Trophoblast cell (in vitro differentiated cells and primary cell): ENCODE measurements at regions not wholly inside any gene's neighbourhood (a gene's known extent, or its start where the extent isn't known, plus 50 kb on each side); places are given as distances from the start of the nearest gene placed in this dataset.
"Not testable (repeated sequence)": the region's sequence is repeated elsewhere in the genome, so short reads cannot be mapped to it uniquely, and the experiment has no call there.

Experiments
- DNase-seq, 2 donors: peaks; one replicate each; pipeline ENCODE4 v3.0.0-alpha.2; 2016
- H2AFZ ChIP-seq: 2 replicates; pipeline ENCODE4 v1.6.1; 2013; ENCODE audit warnings: low read length, moderate library complexity, mild to moderate bottlenecking; ENCODE audit not compliant: insufficient read depth, poor library complexity
- H2AK5ac ChIP-seq: 2 replicates; pipeline ENCODE4 v1.6.1; 2013; ENCODE audit warnings: mild to moderate bottlenecking, low read length
- H2BK120ac ChIP-seq: 2 replicates; pipeline ENCODE4 v1.6.1; 2013; ENCODE audit warnings: low read length, mild to moderate bottlenecking, moderate library complexity; ENCODE audit not compliant: insufficient read depth, poor library complexity
- H2BK12ac ChIP-seq: 2 replicates; pipeline ENCODE4 v1.6.1; 2013; ENCODE audit warnings: mild to moderate bottlenecking, low read length, moderate library complexity
- H2BK5ac ChIP-seq: 2 replicates; pipeline ENCODE4 v1.6.1; 2013; ENCODE audit warnings: low read length, low read depth, moderate library complexity, mild to moderate bottlenecking; ENCODE audit not compliant: poor library complexity
- H3K14ac ChIP-seq: 2 replicates; pipeline ENCODE4 v1.6.1; 2013; ENCODE audit warnings: mild to moderate bottlenecking, low read length
- H3K18ac ChIP-seq: 2 replicates; pipeline ENCODE4 v1.6.1; 2013; ENCODE audit warnings: mild to moderate bottlenecking, low read length
- H3K23ac ChIP-seq: 2 replicates; pipeline ENCODE4 v1.6.1; 2013; ENCODE audit warnings: low read length
- H3K27ac ChIP-seq: 2 replicates; pipeline ENCODE4 v1.5.1; 2013; ENCODE audit warnings: low read depth, mild to moderate bottlenecking, inconsistent platforms, low read length, moderate library complexity
- H3K27me3 ChIP-seq: 2 replicates; pipeline ENCODE4 v1.6.1; 2013; ENCODE audit warnings: inconsistent platforms, mild to moderate bottlenecking, low read length, moderate library complexity; ENCODE audit not compliant: insufficient read depth
- H3K36me3 ChIP-seq, 2 experiments: 1 replicate in 1 of 2; 2 replicates in 1 of 2; pipeline ENCODE4 v1.6.1; 2013; ENCODE audit warnings: low read length in 2 of 2, mild to moderate bottlenecking in 2 of 2, moderate library complexity in 1 of 2; ENCODE audit not compliant: insufficient read depth in 2 of 2, control insufficient read depth in 1 of 2
- H3K4ac ChIP-seq: 2 replicates; pipeline ENCODE4 v1.6.1; 2013; ENCODE audit warnings: low read depth, mild to moderate bottlenecking, low read length, moderate library complexity
- H3K4me1 ChIP-seq, 2 experiments: 1 replicate in 1 of 2; 2 replicates in 1 of 2; pipeline ENCODE4 v1.6.1; 2013; ENCODE audit warnings: low read length in 2 of 2, mild to moderate bottlenecking in 2 of 2, moderate library complexity in 1 of 2; ENCODE audit not compliant: insufficient read depth in 2 of 2, control insufficient read depth in 1 of 2
- H3K4me2 ChIP-seq: 2 replicates; pipeline ENCODE4 v1.6.1; 2013; ENCODE audit warnings: inconsistent platforms, mild to moderate bottlenecking, low read length, moderate library complexity
- H3K4me3 ChIP-seq: 2 replicates; pipeline ENCODE4 v1.5.1; 2013; ENCODE audit warnings: mild to moderate bottlenecking, low read depth, low read length, inconsistent platforms
- H3K79me1 ChIP-seq: one replicate; pipeline ENCODE4 v1.6.1; 2013; ENCODE audit warnings: low read length
- H3K79me2 ChIP-seq: 2 replicates; pipeline ENCODE4 v1.6.1; 2013; ENCODE audit warnings: low read length, mild to moderate bottlenecking; ENCODE audit not compliant: control insufficient read depth, insufficient read depth, poor library complexity
- H3K9ac ChIP-seq: 2 replicates; pipeline ENCODE4 v1.6.1; 2013; ENCODE audit warnings: mild to moderate bottlenecking, low read length
- H3K9me3 ChIP-seq: 2 replicates; pipeline ENCODE4 v1.6.1; 2013; ENCODE audit warnings: low read depth, mild to moderate bottlenecking, control low read depth, inconsistent platforms, low read length; ENCODE audit not compliant: insufficient read depth
- H4K12ac ChIP-seq: 2 replicates; pipeline ENCODE4 v1.6.1; 2013; ENCODE audit warnings: low read depth, mild to moderate bottlenecking, low read length, moderate library complexity
- H4K8ac ChIP-seq: 2 replicates; pipeline ENCODE4 v1.6.1; 2013; ENCODE audit warnings: low read depth, mild to moderate bottlenecking, low read length, moderate library complexity
- H4K91ac ChIP-seq: one replicate; pipeline ENCODE4 v1.6.1; 2013; ENCODE audit warnings: low read depth, mild to moderate bottlenecking, low read length, moderate library complexity
- WGBS: extraction: QIAGEN DNeasy Blood & Tissue Kit; methylation state at CpG from one replicate; pipeline ENCODE4 v1.1.7; 2013; ENCODE audit warnings: missing lambda C conversion rate; ENCODE audit not compliant: insufficient read length, insufficient coverage; ENCODE audit errors: extremely low coverage; 5-methylcytosine and 5-hydroxymethylcytosine counted together

DNA sequence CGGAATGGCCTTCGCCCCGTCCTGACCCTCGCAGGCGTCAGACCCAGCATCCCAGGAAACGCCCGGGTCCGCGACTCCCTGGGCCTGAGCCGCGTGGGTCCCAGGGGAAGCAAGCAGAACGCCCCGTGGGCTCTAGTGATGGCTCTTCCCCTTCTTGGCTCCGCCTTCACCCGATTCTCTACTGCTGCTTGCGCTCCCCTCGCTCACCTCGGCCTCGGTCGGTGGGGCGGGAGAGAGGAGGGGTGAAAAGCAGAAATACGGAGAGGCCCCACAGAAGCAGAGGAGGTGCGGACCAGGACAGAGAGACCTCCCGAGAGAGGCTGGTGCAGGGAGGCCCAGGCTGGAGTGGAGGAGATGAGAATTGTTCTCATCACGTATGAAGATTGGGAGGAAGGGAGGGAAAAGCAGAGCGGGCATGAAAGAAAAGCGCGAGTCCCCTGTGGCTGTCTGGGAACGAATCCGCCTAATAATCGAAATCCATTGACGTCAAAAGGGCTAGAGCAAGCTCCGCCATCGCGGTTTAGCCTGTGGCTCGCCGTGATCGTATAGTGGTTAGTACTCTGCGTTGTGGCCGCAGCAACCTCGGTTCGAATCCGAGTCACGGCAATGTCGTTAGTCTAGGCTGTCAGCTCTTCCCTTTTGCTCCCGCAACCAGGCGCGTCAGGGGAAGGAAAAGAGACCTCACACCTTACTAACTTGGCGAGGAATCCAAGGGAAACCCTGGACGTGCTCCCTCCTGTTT lies 128.9 kb upstream of the NBPF11 start:
- not testable (repeated sequence) for H4K91ac ChIP-seq, H2AFZ ChIP-seq, H3K36me3 ChIP-seq, H4K12ac ChIP-seq, H3K27ac ChIP-seq, H3K27me3 ChIP-seq, H4K8ac ChIP-seq, H2BK12ac ChIP-seq, H3K79me1 ChIP-seq, H3K18ac ChIP-seq, H2AK5ac ChIP-seq, DNase-seq, H3K4me3 ChIP-seq, H3K9me3 ChIP-seq, H2BK120ac ChIP-seq, H2BK5ac ChIP-seq, H3K4me1 ChIP-seq, H3K4ac ChIP-seq, H3K14ac ChIP-seq, H3K9ac ChIP-seq, H3K23ac ChIP-seq, H3K79me2 ChIP-seq
- H3K4me2 ChIP-seq, result peak overlapping the region; percentile 53
- WGBS, result no CpG with 5 or more reads among the region's 50 CpGs

- not testable (repeated sequence) for H3K14ac ChIP-seq, H3K27me3 ChIP-seq, H3K18ac ChIP-seq, H3K36me3 ChIP-seq, H3K4ac ChIP-seq, H2AK5ac ChIP-seq, H3K4me1 ChIP-seq, H3K9me3 ChIP-seq, H4K91ac ChIP-seq, H3K9ac ChIP-seq, DNase-seq, H3K79me1 ChIP-seq, H4K12ac ChIP-seq, H2AFZ ChIP-seq, H3K23ac ChIP-seq, H2BK5ac ChIP-seq, H3K27ac ChIP-seq, H2BK120ac ChIP-seq, H3K4me3 ChIP-seq, H3K79me2 ChIP-seq, H2BK12ac ChIP-seq, H3K4me2 ChIP-seq, H4K8ac ChIP-seq
- WGBS, result no CpG with 5 or more reads among the region's 5 CpGs
Measured at GRCh38 chr1:148279002-148279542, 127.0 kb upstream of the NBPF11 start.

GRCh38 chr1:148277865-148278279 lies 125.8 kb upstream of the NBPF11 start:
- H4K91ac ChIP-seq, H3K4ac ChIP-seq, H3K23ac ChIP-seq, H3K18ac ChIP-seq, H3K79me1 ChIP-seq, H2BK5ac ChIP-seq, H3K79me2 ChIP-seq, H3K4me2 ChIP-seq, H4K12ac ChIP-seq, H2BK120ac ChIP-seq, H2BK12ac ChIP-seq, H3K9ac ChIP-seq, H3K14ac ChIP-seq, H4K8ac ChIP-seq, H3K36me3 ChIP-seq, H3K9me3 ChIP-seq, H3K4me1 ChIP-seq, H3K27me3 ChIP-seq, H3K4me3 ChIP-seq, H2AFZ ChIP-seq, H3K27ac ChIP-seq, H2AK5ac ChIP-seq: not testable (repeated sequence)
- peak; percentile 44 to 67 for DNase-seq
- no CpG with 5 or more reads among the region's 2 CpGs for WGBS

DNA sequence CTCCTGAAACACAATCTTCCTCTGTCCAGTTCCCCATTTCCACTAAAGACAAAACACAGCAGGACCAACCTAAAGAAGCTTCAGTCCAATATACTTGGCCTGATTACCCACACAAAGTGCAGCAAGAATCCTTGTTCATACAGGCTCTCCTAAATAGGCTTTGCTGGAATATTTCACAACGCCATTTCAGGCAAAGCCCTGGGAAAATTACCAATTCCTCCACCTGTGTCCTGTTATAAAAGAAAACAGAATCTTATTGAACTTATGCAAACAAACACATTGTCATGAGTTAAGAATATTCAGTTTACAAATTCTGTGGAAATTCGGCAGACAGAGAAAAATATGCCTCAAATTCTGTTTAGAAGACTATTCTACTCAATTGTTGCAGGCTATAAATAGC lies 115.0 kb upstream of the NBPF11 start:
- not testable (repeated sequence) for H2BK120ac ChIP-seq, H3K79me2 ChIP-seq, H4K91ac ChIP-seq, DNase-seq, H3K4me3 ChIP-seq, H3K14ac ChIP-seq, H3K4me2 ChIP-seq, H3K4me1 ChIP-seq, H3K27ac ChIP-seq, H3K79me1 ChIP-seq, H4K8ac ChIP-seq, H3K4ac ChIP-seq, H3K18ac ChIP-seq, H3K9me3 ChIP-seq, H2AK5ac ChIP-seq, H3K27me3 ChIP-seq, H4K12ac ChIP-seq, H3K23ac ChIP-seq, H2BK12ac ChIP-seq, H2AFZ ChIP-seq, H3K9ac ChIP-seq, H3K36me3 ChIP-seq, H2BK5ac ChIP-seq
- no CpG with 5 or more reads among the region's 2 CpGs for WGBS
